HK-2 (cell line): ENCODE measurements at regions not wholly inside any gene's neighbourhood (a gene's known extent, or its start where the extent isn't known, plus 50 kb on each side); places are given as distances from the start of the nearest gene placed in this dataset.

Source experiments
- DNase-seq: peaks from one replicate; pipeline ENCODE4 v3.0.0-alpha.2; 2018; ENCODE audit not compliant: unreplicated experiment

- no peak for DNase-seq
These were observed 252.4 kb upstream of the FAT4 start for GRCh38 chr4:125062115-125063050.

DNA sequence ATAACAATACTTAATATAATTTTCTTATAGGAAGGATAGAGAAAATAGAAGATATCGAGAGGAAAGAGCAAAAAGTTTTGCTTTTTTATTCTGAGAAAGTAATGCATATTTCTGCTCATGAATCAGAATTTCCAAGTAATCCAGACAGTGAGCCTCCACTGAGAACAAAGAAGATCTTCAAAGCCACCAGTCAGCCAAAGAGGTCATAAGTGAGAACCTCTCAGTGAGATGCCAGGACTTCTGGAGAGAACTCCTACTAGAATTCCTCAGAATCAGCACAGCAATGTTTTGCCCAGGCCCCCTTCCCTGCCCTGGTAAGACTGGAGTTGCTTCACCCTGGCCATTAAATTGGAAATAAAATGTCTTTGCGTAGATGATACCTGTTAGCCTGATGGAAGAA is 254.4 kb upstream of the FAT4 start:
- DNase-seq: no peak

- DNase-seq: no peak
These were observed 265.0 kb upstream of the FAT4 start for GRCh38 chr4:125049711-125050110.

- no peak for DNase-seq
These were observed 269.4 kb upstream of the FAT4 start for GRCh38 chr4:125045311-125045710.

GRCh38 chr4:125044886-125045285 is 269.9 kb upstream of the FAT4 start:
- no peak for DNase-seq

DNA sequence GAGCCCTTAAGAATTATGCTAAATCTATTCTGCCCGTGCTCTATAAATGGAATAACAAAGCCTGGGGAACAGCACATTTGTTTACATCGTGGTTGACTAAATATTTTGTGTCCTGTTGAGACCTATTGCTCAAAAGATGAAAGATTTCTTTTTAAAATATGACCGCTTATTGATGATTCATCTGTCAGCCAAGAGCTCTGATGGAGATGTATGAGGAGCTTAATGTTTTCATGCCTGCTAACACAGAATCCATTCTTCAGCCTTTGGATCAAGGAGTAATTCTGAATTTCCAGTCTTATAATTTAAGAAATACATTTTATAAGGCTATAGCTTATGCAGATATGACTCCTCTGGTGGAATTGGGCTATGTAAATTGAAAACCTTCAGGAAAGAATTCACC is 271.3 kb upstream of the FAT4 start:
- DNase-seq: no peak

- DNase-seq: no peak
These were observed 272.7 kb upstream of the FAT4 start for GRCh38 chr4:125042041-125042440.

GRCh38 chr4:125041372-125041930 is 273.3 kb upstream of the FAT4 start:
- no peak for DNase-seq

- DNase-seq: no peak
These were observed 275.2 kb upstream of the FAT4 start for GRCh38 chr4:125039550-125039949.

DNA sequence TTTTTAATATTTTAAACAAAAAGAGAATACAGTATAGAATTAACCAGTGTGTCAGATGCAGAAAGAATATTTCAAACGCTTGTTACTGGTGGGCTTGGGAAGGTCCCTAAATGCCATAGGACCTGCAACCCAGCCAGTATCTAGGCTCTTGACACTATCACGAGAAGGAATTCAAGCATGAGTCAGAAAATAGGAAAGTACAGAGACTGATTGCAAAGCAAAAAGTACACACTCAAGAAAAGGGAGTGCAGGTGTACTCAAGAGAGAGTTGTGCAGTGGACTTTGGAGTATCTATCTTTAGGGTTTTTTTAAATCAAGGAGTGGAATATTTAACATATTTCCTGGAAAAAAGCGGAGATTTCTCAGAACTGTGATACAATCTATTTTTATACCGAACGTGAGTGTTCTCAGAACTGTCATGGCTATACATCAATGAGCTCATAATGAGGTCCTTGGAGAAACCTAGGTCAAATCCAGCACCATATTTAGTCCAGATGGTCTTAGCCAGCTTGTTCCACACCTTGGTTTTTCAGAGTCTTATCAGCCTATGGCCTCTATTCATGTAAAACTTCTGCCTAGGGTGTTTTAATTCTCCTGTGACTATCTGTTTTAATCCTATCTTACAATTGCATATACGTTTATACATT is 291.8 kb upstream of the FAT4 start:
- no peak for DNase-seq

DNA sequence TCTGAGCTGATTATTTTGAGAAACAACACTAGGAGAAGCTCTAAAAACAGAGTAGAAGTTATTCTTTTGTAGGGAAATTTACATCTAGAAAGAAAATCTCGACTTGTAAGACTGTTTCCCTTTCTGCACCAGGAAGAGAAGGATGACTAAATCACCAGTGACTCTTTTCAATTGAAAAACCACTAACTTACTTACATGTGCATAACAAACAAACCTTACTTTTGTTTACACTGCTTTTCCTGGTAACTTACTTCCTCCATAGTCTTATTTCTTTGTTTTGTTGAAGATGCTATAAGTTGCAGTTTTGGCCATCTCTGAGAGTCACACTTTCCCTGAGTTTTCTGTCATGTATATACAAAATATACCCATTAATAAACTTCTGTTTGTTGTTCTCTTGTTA is 293.6 kb upstream of the FAT4 start:
- DNase-seq: no peak

DNA sequence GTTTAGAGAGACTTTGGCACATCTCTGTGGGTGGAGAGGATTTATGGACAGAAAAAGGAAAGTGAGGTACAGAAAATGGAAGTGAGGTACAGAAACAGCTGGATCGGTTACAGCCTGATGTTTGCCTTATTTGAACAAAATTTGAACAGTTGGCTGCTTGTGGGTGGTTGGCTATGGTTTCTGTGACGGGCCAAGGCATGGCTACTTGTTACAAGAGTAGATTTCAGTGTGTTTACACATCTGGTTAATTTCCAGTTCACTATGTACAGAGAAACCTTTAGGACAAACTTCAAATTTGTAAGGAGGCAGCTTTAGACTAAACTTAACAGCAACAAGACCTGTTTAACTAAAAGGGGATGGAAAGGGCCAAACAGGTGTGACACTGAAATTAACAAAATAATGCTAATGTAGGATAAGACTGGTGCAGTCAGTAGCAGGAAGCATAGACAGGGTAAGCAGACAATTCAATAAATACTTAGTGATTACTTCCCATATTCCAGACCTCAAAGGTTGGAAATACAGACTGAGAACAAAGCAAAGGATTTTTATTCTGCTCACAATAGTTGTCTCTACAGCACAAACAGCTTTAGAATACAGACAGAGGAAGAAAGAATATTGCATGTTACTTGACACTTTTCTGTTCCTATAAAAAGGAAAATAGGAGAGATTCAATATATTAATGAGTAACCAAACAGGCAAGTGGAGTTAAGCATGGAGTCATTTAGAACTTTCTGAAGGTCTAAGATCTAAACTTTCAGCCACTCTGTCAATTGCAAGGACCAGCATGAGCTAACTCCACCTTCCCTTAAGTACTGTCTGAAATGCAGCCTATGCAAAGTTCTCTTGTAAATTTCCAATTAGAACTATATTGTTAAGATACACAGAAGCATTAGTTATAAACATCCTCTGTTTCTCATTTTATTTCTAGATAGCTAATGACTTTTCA is 294.4 kb upstream of the FAT4 start:
- DNase-seq: no peak

- no peak for DNase-seq
These were observed 297.9 kb upstream of the FAT4 start for GRCh38 chr4:125016892-125017299.

GRCh38 chr4:125013891-125014290 is 300.9 kb upstream of the FAT4 start:
- no peak for DNase-seq

- no peak for DNase-seq
These were observed 299.1 kb upstream of the ANKRD50 start for GRCh38 chr4:125011646-125012045.

- DNase-seq: no peak
These were observed 298.4 kb upstream of the ANKRD50 start for GRCh38 chr4:125010796-125011503.

DNA sequence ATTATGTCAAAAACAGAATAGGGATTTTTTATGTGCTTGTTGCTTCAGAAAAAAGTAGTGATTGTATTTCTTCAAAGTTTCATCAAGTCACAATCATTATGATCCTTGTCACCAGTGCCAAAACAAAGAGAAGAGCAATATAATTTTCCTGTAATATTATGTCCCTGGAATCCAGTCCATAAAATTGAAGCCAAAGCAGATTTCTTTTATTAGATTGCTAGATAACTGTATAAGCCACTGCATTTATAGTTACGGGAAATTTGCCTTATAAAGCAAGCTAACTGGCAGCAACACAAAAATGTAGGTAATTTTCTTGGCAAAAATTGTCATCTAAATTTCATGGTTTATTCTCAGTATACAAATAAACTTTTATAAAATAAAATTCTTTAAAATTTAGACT is 296.1 kb upstream of the ANKRD50 start:
- DNase-seq: no peak

GRCh38 chr4:125004676-125005075 is 292.1 kb upstream of the ANKRD50 start:
- no peak for DNase-seq

- DNase-seq: no peak
These were observed 291.3 kb upstream of the ANKRD50 start for GRCh38 chr4:125003840-125004239.

DNA sequence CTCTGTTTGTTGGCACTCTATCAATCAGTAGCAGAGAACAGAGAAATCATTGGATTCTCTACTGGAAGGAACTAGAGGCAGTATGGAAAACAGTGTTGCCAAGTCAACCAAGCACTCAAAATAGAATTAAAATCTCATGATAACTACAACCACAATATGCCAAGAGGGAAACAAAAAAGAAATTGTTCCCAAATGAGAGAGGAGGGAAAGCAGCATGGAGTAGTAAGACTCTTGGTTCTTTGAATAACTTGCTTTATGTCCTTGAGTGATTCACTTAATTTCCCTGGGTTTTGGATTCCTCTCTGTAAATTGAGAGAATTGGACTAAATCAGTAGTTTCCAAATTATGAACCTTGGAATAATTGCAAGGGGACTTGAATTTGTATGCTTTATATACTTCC is 285.5 kb upstream of the ANKRD50 start:
- DNase-seq: no peak

GRCh38 chr4:124997124-124997523 is 284.6 kb upstream of the ANKRD50 start:
- no peak for DNase-seq
